GM12878 (cell line): ENCODE measurements at regions not wholly inside any gene's neighbourhood (a gene's known extent, or its start where the extent isn't known, plus 50 kb on each side); places are given as distances from the start of the nearest gene placed in this dataset.

Source experiments
- ATAC-seq: fragments of 200-7000 bp; cut with Tn5 transposase; 3 replicates; pipeline ENCODE4 v1.9.1; 2020; ENCODE audit warnings: mild to moderate bottlenecking, moderate library complexity
- BruUV-seq: library from RNA; stranded (reverse); fragments of 400-500 nt; replicated peaks from 2 replicates; lab custom pipeline; 2021; lab: Mats Ljungman, UMichigan
- CTCF ChIA-PET: fragments of 300-600 bp; sonication (Branson Sonifier 250); formaldehyde crosslinking; extraction: SDS; loops from one replicate; lab custom pipeline; 2021; ENCODE audit warnings: inconsistent platforms; lab: Yijun Ruan, JAX
- POLR2A ChIA-PET: fragments of 350-600 bp; formaldehyde crosslinking; extraction: SDS; loops from one replicate; lab custom pipeline; 2021; ENCODE audit warnings: inconsistent platforms; lab: Charles Lee
- RAD21 ChIA-PET: fragments of 300-600 bp; sonication (Branson Sonifier 250); formaldehyde crosslinking; loops from one replicate; lab custom pipeline; 2023; ENCODE audit warnings: antibody characterized with exemption; ENCODE audit not compliant: unreplicated experiment; lab: Charles Lee
- SMC1A ChIA-PET: fragments of 300-600 bp; sonication (Branson Sonifier 250); formaldehyde crosslinking; loops from one replicate; lab custom pipeline; 2023; ENCODE audit not compliant: unreplicated experiment, uncharacterized antibody; lab: Charles Lee
- DNase-seq: peaks from one replicate; pipeline ENCODE4 v3.0.0-alpha.2; 2011; ENCODE audit warnings: low read depth, low spot score
- FAIRE-seq: peaks from 3 replicates; lab custom pipeline; 2011; peaks lifted over from hg19 to GRCh38; lab: Jason Lieb, UNC
- H2AFZ ChIP-seq: 2 replicates; pipeline ENCODE4 v1.6.0; 2011; ENCODE audit warnings: low read depth, low read length, control low read depth; ENCODE audit not compliant: control insufficient read depth
- H3K27ac ChIP-seq: 2 replicates; pipeline ENCODE4 v1.5.1; 2011; ENCODE audit warnings: control low read depth; ENCODE audit not compliant: control insufficient read depth, insufficient read depth
- H3K27me3 ChIP-seq, 2 experiments: replicated peaks in 1 of 2; 2 replicates each; pipeline versions ENCODE4 v1.6.0 to v1.6.1; 2011; ENCODE audit warnings: low read length in 1 of 2; ENCODE audit not compliant: control insufficient read depth in 2 of 2, insufficient read depth in 2 of 2
- H3K36me3 ChIP-seq, 2 experiments: 2 replicates each; pipeline ENCODE4 v1.5.1; 2011; ENCODE audit warnings: low read length in 1 of 2; ENCODE audit not compliant: control insufficient read depth in 2 of 2, insufficient read depth in 2 of 2
- H3K4me1 ChIP-seq: 2 replicates; pipeline ENCODE4 v1.6.1; 2011; ENCODE audit warnings: mild to moderate bottlenecking, low read length, moderate library complexity, mixed read lengths; ENCODE audit not compliant: control insufficient read depth, insufficient read depth
- H3K4me2 ChIP-seq: 2 replicates; pipeline ENCODE4 v1.6.0; 2011; ENCODE audit warnings: control low read depth; ENCODE audit not compliant: control insufficient read depth, insufficient read depth
- H3K4me3 ChIP-seq: fragments of 200-600 bp; sonication (generic); 2 replicates; pipeline ENCODE4 v1.5.1; 2016
- H3K79me2 ChIP-seq: 2 replicates; pipeline ENCODE4 v1.6.0; 2011; ENCODE audit warnings: low read length; ENCODE audit not compliant: control insufficient read depth, insufficient read depth
- H3K9ac ChIP-seq: 2 replicates; pipeline ENCODE4 v1.8.0; 2011; ENCODE audit warnings: low read length, control low read depth, mixed read lengths; ENCODE audit not compliant: control insufficient read depth, insufficient read depth
- H3K9me3 ChIP-seq: replicated peaks from 3 replicates; pipeline ENCODE4 v1.5.1; 2011; ENCODE audit warnings: mild to moderate bottlenecking, low read length; ENCODE audit not compliant: control insufficient read depth, insufficient read depth
- H4K20me1 ChIP-seq: 2 replicates; pipeline ENCODE4 v1.6.0; 2011; ENCODE audit not compliant: control insufficient read depth, insufficient read depth
- ASH2L ChIP-seq: fragments of 300-600, 200-600 bp; sonication (generic); IDR thresholded peaks from 2 replicates; pipeline ENCODE4 v1.6.1; 2017; ENCODE audit warnings: low read depth, mild to moderate bottlenecking, borderline replicate concordance
- CBX3 ChIP-seq: fragments of 200-600 bp; sonication (generic); IDR thresholded peaks from 2 replicates; pipeline ENCODE4 v1.6.1; 2016; ENCODE audit warnings: low read depth, borderline replicate concordance
- E2F4 ChIP-seq: IDR thresholded peaks from 2 replicates; pipeline ENCODE4 v1.6.1; 2012; ENCODE audit warnings: low read depth, low read length, improper control_type of control experiment
- ESRRA ChIP-seq: IDR thresholded peaks from 2 replicates; pipeline ENCODE4 v1.6.1; 2012; ENCODE audit warnings: mild to moderate bottlenecking, low read length, improper control_type of control experiment
- IRF4 ChIP-seq: IDR thresholded peaks from 2 replicates; pipeline ENCODE4 v1.6.1; 2011; ENCODE audit warnings: low read depth, low read length
- JUND ChIP-seq: IDR thresholded peaks from 2 replicates; pipeline ENCODE4 v1.6.1; 2012; ENCODE audit warnings: low read depth, mild to moderate bottlenecking, low read length, improper control_type of control experiment, moderate library complexity
- KLF5 ChIP-seq: fragments of 450-650 bp; IDR thresholded peaks from 2 replicates; pipeline ENCODE4 v1.6.1; 2014; ENCODE audit warnings: mild to moderate bottlenecking; ENCODE audit not compliant: partially characterized antibody
- NBN ChIP-seq: fragments of 450-650 bp; IDR thresholded peaks from 2 replicates; pipeline ENCODE4 v1.6.1; 2016
- POLR2AphosphoS2 ChIP-seq: IDR thresholded peaks from 2 replicates; pipeline ENCODE4 v1.6.1; 2011; ENCODE audit warnings: low read depth, mild to moderate bottlenecking, low read length, improper control_type of control experiment, moderate library complexity
- SP1 ChIP-seq: IDR thresholded peaks from one replicate; pipeline ENCODE4 v1.6.1; 2011; ENCODE audit warnings: low read depth, low read length
- SREBF2 ChIP-seq: IDR thresholded peaks from 2 replicates; pipeline ENCODE4 v1.6.1; 2012; ENCODE audit warnings: mild to moderate bottlenecking, low read length
- TAF1 ChIP-seq: IDR thresholded peaks from 2 replicates; pipeline ENCODE4 v1.6.1; 2011; ENCODE audit warnings: mild to moderate bottlenecking, low read depth, low read length, borderline replicate concordance
- USF2 ChIP-seq: IDR thresholded peaks from 2 replicates; pipeline ENCODE4 v1.6.1; 2011; ENCODE audit warnings: low read depth, low read length, improper control_type of control experiment, borderline replicate concordance
- ZBED1 ChIP-seq: IDR thresholded peaks from 2 replicates; pipeline ENCODE4 v1.6.1; 2016; ENCODE audit warnings: borderline replicate concordance
- ZNF24 ChIP-seq: fragments of 450-650 bp; IDR thresholded peaks from 2 replicates; pipeline ENCODE4 v1.6.1; 2017; ENCODE audit warnings: antibody characterized with exemption, mild to moderate bottlenecking
- WGBS: methylation state at CpG from one replicate; pipeline ENCODE4 v1.1.6; 2016; ENCODE audit warnings: low lambda C conversion rate; ENCODE audit not compliant: insufficient replicate concordance, insufficient coverage; ENCODE audit errors: missing lambda C conversion rate; 5-methylcytosine and 5-hydroxymethylcytosine counted together
- in situ Hi-C: fragments of 300-500 bp; cut with MboI; formaldehyde crosslinking; loops from 9 replicates; pipeline ENCODE4 v1.14.3; 2018; ENCODE audit warnings: mixed read lengths
- intact Hi-C: fragments of 100-400 bp; cut with micrococcal nuclease; formaldehyde crosslinking; loops from one replicate; pipeline ENCODE4 v1.14.2; 2022; ENCODE audit not compliant: unreplicated experiment
- TF ChIP-seq, protein P1 (sequence below): fragments of 450-650 bp; IDR thresholded peaks from 2 replicates; pipeline ENCODE4 v1.6.1; 2016; ENCODE audit warnings: mild to moderate bottlenecking

- no peak for DNase-seq
- CTCF ChIA-PET, result no interaction called here
- Histone ChIP-seq H3K36me3 (no peaks in the 10 kb centered on the region), H3K27ac (no peak overlapping the region), H3K4me2 (no peak overlapping the region), H2AFZ (no peak overlapping the region), H4K20me1 (no peaks in the 10 kb centered on the region), H3K4me3 (no peak overlapping the region), H3K9ac (no peak overlapping the region), H3K9me3 (no peaks in the 10 kb centered on the region; the same call in 2 of the 3 replicates), H3K27me3 (no peaks in the 10 kb centered on the region), H3K79me2 (no peaks in the 10 kb centered on the region), H3K4me1 (no peaks in the 10 kb centered on the region)
- 25% methylated on average over 24 of the region's 25 CpGs for WGBS
- no peak for FAIRE-seq
- RAD21 ChIA-PET, result no interaction called here
- no peak for ATAC-seq
- no TSS peak for BruUV-seq
- no peak for TF ChIP-seq NBN
- no peak for TF ChIP-seq POLR2AphosphoS2
- no peak for TF ChIP-seq ZNF24
- no peak for TF ChIP-seq IRF4
- TF ChIP-seq CBX3, result no peak
- TF ChIP-seq ESRRA, result no peak
- TF ChIP-seq ASH2L, result no peak
- no peak for TF ChIP-seq USF2
- POLR2A ChIA-PET, result no interaction called here
- in situ Hi-C loops (no loop called here), intact Hi-C loops (no loop called here)
- SMC1A ChIA-PET, result no interaction called here
Measured at GRCh38 chr15:37581866-37582532, 352.4 kb upstream of the TMCO5A start.

- H3K27ac ChIP-seq, result no peak overlapping the region
- BruUV-seq, result no TSS peak
- ChIA-PET SMC1A (no interaction called here), RAD21 (no interaction called here), POLR2A (no interaction called here), CTCF (no interaction called here)
- FAIRE-seq, result no peak
- WGBS, result 22% methylated on average over 5 of the region's 5 CpGs
- no peak for DNase-seq
- no peak overlapping the region for H3K4me3 ChIP-seq
- TF ChIP-seq TAF1 (no peak), JUND (no peak), SREBF2 (no peak), KLF5 (no peak), E2F4 (no peak), SP1 (no peak), ZBED1 (no peak)
- TF ChIP-seq, protein P1, sequence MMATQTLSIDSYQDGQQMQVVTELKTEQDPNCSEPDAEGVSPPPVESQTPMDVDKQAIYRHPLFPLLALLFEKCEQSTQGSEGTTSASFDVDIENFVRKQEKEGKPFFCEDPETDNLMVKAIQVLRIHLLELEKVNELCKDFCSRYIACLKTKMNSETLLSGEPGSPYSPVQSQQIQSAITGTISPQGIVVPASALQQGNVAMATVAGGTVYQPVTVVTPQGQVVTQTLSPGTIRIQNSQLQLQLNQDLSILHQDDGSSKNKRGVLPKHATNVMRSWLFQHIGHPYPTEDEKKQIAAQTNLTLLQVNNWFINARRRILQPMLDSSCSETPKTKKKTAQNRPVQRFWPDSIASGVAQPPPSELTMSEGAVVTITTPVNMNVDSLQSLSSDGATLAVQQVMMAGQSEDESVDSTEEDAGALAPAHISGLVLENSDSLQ, result no peak
- H3K9me3 ChIP-seq, result no peaks in the 10 kb centered on the region; the same call in 2 of the 3 replicates
- no peak overlapping the region for H3K4me2 ChIP-seq
- H3K9ac ChIP-seq, result no peak overlapping the region
- intact Hi-C loops (no loop called here), in situ Hi-C loops (no loop called here)
- no peaks in the 10 kb centered on the region for H3K27me3 ChIP-seq
- H3K4me1 ChIP-seq, result no peaks in the 10 kb centered on the region
- H3K36me3 ChIP-seq, result no peaks in the 10 kb centered on the region
- H2AFZ ChIP-seq, result no peak overlapping the region
- H3K79me2 ChIP-seq, result no peaks in the 10 kb centered on the region
- H4K20me1 ChIP-seq, result no peaks in the 10 kb centered on the region
- ATAC-seq, result no peak
Measured at GRCh38 chr15:37582852-37583251, 351.6 kb upstream of the TMCO5A start.
